ENCODE measurements at regions not wholly inside any gene's neighbourhood (a gene's known extent, or its start where the extent isn't known, plus 50 kb on each side); places are given as distances from the start of the nearest gene placed in this dataset.

DNA sequence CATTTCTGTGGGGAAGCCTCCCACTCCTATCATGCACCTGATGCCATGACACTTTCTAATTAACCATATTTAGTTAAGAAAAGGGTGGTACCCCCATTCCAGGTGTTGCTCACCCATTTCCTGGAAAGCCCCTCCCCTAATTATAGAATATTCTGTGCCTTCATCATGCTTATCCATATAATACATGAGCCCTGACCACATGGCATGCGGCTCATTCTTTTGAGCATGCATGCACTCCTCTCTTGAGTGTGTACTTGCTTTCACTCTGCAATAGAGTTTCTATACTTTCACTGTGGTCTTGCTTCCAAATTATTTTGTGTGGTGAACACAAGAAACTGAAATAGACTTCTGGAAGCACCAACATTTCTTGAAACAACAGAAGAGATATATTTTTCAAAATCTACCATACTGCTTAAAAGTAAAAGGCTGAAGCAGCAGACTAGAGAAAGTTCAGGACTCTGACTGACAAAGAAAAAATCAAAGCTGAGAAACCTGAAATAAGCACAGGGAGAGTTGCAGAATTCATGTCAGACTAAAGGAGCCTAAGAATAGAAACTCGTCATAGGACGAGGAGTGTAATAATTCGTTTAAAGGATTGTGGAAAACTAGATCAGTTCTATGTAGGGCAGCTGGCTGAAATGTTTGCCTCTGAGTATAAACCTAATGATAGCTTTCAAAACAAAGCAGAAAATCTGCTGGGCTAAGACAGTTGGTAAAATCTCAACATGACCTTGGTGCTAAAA, 144.8 kb downstream of the KITLG start:
- TF ChIP-seq, protein P1, sequence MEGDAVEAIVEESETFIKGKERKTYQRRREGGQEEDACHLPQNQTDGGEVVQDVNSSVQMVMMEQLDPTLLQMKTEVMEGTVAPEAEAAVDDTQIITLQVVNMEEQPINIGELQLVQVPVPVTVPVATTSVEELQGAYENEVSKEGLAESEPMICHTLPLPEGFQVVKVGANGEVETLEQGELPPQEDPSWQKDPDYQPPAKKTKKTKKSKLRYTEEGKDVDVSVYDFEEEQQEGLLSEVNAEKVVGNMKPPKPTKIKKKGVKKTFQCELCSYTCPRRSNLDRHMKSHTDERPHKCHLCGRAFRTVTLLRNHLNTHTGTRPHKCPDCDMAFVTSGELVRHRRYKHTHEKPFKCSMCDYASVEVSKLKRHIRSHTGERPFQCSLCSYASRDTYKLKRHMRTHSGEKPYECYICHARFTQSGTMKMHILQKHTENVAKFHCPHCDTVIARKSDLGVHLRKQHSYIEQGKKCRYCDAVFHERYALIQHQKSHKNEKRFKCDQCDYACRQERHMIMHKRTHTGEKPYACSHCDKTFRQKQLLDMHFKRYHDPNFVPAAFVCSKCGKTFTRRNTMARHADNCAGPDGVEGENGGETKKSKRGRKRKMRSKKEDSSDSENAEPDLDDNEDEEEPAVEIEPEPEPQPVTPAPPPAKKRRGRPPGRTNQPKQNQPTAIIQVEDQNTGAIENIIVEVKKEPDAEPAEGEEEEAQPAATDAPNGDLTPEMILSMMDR (IDR thresholded peaks at IDR 0.05; ENCODE audit: low read depth, low read length, missing input control): no peak
- TF ChIP-seq RAD21 (IDR thresholded peaks at IDR 0.05) (no peak), YY1 (IDR thresholded peaks at IDR 0.05) (no peak), GABPA (IDR thresholded peaks at IDR 0.05 in 1 of 2, conservative IDR thresholded peaks at IDR 0.05 in 1 of 2) (no peak)
- TF ChIP-seq, protein P2, sequence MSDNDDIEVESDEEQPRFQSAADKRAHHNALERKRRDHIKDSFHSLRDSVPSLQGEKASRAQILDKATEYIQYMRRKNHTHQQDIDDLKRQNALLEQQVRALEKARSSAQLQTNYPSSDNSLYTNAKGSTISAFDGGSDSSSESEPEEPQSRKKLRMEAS (IDR thresholded peaks at IDR 0.05): no peak

Data from liver (tissue), 3 donors.